ENCODE measurements at regions not wholly inside any gene's neighbourhood (a gene's known extent, or its start where the extent isn't known, plus 50 kb on each side); places are given as distances from the start of the nearest gene placed in this dataset.
"Not testable (repeated sequence)": the region's sequence is repeated elsewhere in the genome, so short reads cannot be mapped to it uniquely, and the experiment has no call there.

GRCh38 chr2:139544186-139544851 is 764.1 kb upstream of the NXPH2 start:
- 93% methylated on average over 3 of the region's 3 CpGs for WGBS (ENCODE audit: insufficient coverage)

GRCh38 chr2:139538332-139539020 is 758.3 kb upstream of the NXPH2 start:
- CTCF ChIA-PET; H3K4me3 ChIP-seq (ENCODE audit: control insufficient read depth in 1 of 7, extremely low read depth in 1 of 7, insufficient read depth in 4 of 7, low read depth in 2 of 7, low read length in 6 of 7); DNase-seq; H3K36me3 ChIP-seq (ENCODE audit: control insufficient read depth in 4 of 4, insufficient read depth in 4 of 4, low read length in 3 of 4); H3K4me1 ChIP-seq (ENCODE audit: control extremely low read depth in 1 of 4, control insufficient read depth in 4 of 4, insufficient read depth in 4 of 4, low read length in 3 of 4); H3K27me3 ChIP-seq (replicated peaks in 2 of 5; ENCODE audit: control insufficient read depth in 4 of 5, insufficient read depth in 5 of 5, low read length in 4 of 5); POLR2A ChIA-PET; H3K27ac ChIP-seq (ENCODE audit: insufficient read depth in 1 of 2, low read depth in 1 of 2, low read length in 2 of 2, poor library complexity in 1 of 2, severe bottlenecking in 2 of 2); H3K9me3 ChIP-seq (ENCODE audit: control extremely low read depth in 1 of 5, control insufficient read depth in 4 of 5, insufficient read depth in 2 of 5, low read depth in 1 of 5, low read length in 4 of 5): not testable (repeated sequence)
- 90% methylated on average over 13 of the region's 21 CpGs for WGBS (ENCODE audit: insufficient coverage)

More at GRCh38 chr2:139544186-139544851, 764.1 kb upstream of the NXPH2 start:
- POLR2A ChIA-PET = no interaction called here
- H3K4me1 ChIP-seq (ENCODE audit: control extremely low read depth in 1 of 4, control insufficient read depth in 4 of 4, insufficient read depth in 4 of 4, low read length in 3 of 4) = no peaks in the 10 kb centered on the region
- no peak overlapping the region for H3K27ac ChIP-seq (ENCODE audit: insufficient read depth in 1 of 2, low read depth in 1 of 2, low read length in 2 of 2, poor library complexity in 1 of 2, severe bottlenecking in 2 of 2)
- no peak overlapping the region for H3K4me3 ChIP-seq (ENCODE audit: control insufficient read depth in 1 of 7, extremely low read depth in 1 of 7, insufficient read depth in 4 of 7, low read depth in 2 of 7, low read length in 6 of 7)
- CTCF ChIA-PET = no interaction called here
- no peaks in the 10 kb centered on the region for H3K27me3 ChIP-seq (replicated peaks in 2 of 5; ENCODE audit: control insufficient read depth in 4 of 5, insufficient read depth in 5 of 5, low read length in 4 of 5)
- no peak for DNase-seq
- no peaks in the 10 kb centered on the region for H3K36me3 ChIP-seq (ENCODE audit: control insufficient read depth in 4 of 4, insufficient read depth in 4 of 4, low read length in 3 of 4)
- H3K9me3 ChIP-seq (ENCODE audit: control extremely low read depth in 1 of 5, control insufficient read depth in 4 of 5, insufficient read depth in 2 of 5, low read depth in 1 of 5, low read length in 4 of 5) = peaks cover 0 to 1% (median 0%) of the 10 kb centered on the region in 5 experiments

- POLR2A ChIA-PET = no interaction called here
- no peak overlapping the region for H3K27ac ChIP-seq (ENCODE audit: insufficient read depth in 1 of 2, low read depth in 1 of 2, low read length in 2 of 2, poor library complexity in 1 of 2, severe bottlenecking in 2 of 2)
- 83% methylated on average over 1 of the region's 3 CpGs for WGBS (ENCODE audit: insufficient coverage)
- no peaks in the 10 kb centered on the region for H3K36me3 ChIP-seq (ENCODE audit: control insufficient read depth in 4 of 4, insufficient read depth in 4 of 4, low read length in 3 of 4)
- no peaks in the 10 kb centered on the region for H3K9me3 ChIP-seq (ENCODE audit: control extremely low read depth in 1 of 5, control insufficient read depth in 4 of 5, insufficient read depth in 2 of 5, low read depth in 1 of 5, low read length in 4 of 5)
- H3K4me1 ChIP-seq (ENCODE audit: control extremely low read depth in 1 of 4, control insufficient read depth in 4 of 4, insufficient read depth in 4 of 4, low read length in 3 of 4) = no peaks in the 10 kb centered on the region
- no peak overlapping the region for H3K4me3 ChIP-seq (ENCODE audit: control insufficient read depth in 1 of 7, extremely low read depth in 1 of 7, insufficient read depth in 4 of 7, low read depth in 2 of 7, low read length in 6 of 7)
- CTCF ChIA-PET = no interaction called here
- no peaks in the 10 kb centered on the region for H3K27me3 ChIP-seq (replicated peaks in 2 of 5; ENCODE audit: control insufficient read depth in 4 of 5, insufficient read depth in 5 of 5, low read length in 4 of 5)
- no peak for DNase-seq
Measured at GRCh38 chr2:139529080-139529479, 748.9 kb upstream of the NXPH2 start.

GRCh38 chr2:139526781-139527180 is 746.6 kb upstream of the NXPH2 start:
- no peaks in the 10 kb centered on the region for H3K27me3 ChIP-seq (replicated peaks in 2 of 5; ENCODE audit: control insufficient read depth in 4 of 5, insufficient read depth in 5 of 5, low read length in 4 of 5)
- CTCF ChIA-PET = no interaction called here
- H3K27ac ChIP-seq (ENCODE audit: insufficient read depth in 1 of 2, low read depth in 1 of 2, low read length in 2 of 2, poor library complexity in 1 of 2, severe bottlenecking in 2 of 2) = no peak overlapping the region
- H3K4me1 ChIP-seq (ENCODE audit: control extremely low read depth in 1 of 4, control insufficient read depth in 4 of 4, insufficient read depth in 4 of 4, low read length in 3 of 4) = no peaks in the 10 kb centered on the region
- no peaks in the 10 kb centered on the region for H3K36me3 ChIP-seq (ENCODE audit: control insufficient read depth in 4 of 4, insufficient read depth in 4 of 4, low read length in 3 of 4)
- no peak overlapping the region for H3K4me3 ChIP-seq (ENCODE audit: control insufficient read depth in 1 of 7, extremely low read depth in 1 of 7, insufficient read depth in 4 of 7, low read depth in 2 of 7, low read length in 6 of 7)
- WGBS (ENCODE audit: insufficient coverage) = no CpG with 5 or more reads among the region's 1 CpG
- POLR2A ChIA-PET = no interaction called here
- DNase-seq = no peak
- H3K9me3 ChIP-seq (ENCODE audit: control extremely low read depth in 1 of 5, control insufficient read depth in 4 of 5, insufficient read depth in 2 of 5, low read depth in 1 of 5, low read length in 4 of 5) = no peaks in the 10 kb centered on the region

- H3K9me3 ChIP-seq (ENCODE audit: control extremely low read depth in 1 of 5, control insufficient read depth in 4 of 5, insufficient read depth in 2 of 5, low read depth in 1 of 5, low read length in 4 of 5) = no peaks in the 10 kb centered on the region
- no peak for DNase-seq
- CTCF ChIA-PET = no interaction called here
- 100% methylated on average over 3 of the region's 5 CpGs for WGBS (ENCODE audit: insufficient coverage)
- no peaks in the 10 kb centered on the region for H3K4me1 ChIP-seq (ENCODE audit: control extremely low read depth in 1 of 4, control insufficient read depth in 4 of 4, insufficient read depth in 4 of 4, low read length in 3 of 4)
- H3K36me3 ChIP-seq (ENCODE audit: control insufficient read depth in 4 of 4, insufficient read depth in 4 of 4, low read length in 3 of 4) = no peaks in the 10 kb centered on the region
- H3K27me3 ChIP-seq (replicated peaks in 2 of 5; ENCODE audit: control insufficient read depth in 4 of 5, insufficient read depth in 5 of 5, low read length in 4 of 5) = no peaks in the 10 kb centered on the region
- no peak overlapping the region for H3K27ac ChIP-seq (ENCODE audit: insufficient read depth in 1 of 2, low read depth in 1 of 2, low read length in 2 of 2, poor library complexity in 1 of 2, severe bottlenecking in 2 of 2)
- H3K4me3 ChIP-seq (ENCODE audit: control insufficient read depth in 1 of 7, extremely low read depth in 1 of 7, insufficient read depth in 4 of 7, low read depth in 2 of 7, low read length in 6 of 7) = no peak overlapping the region
- POLR2A ChIA-PET = no interaction called here
Measured at GRCh38 chr2:139518321-139518720, 738.1 kb upstream of the NXPH2 start.

- H3K4me1 ChIP-seq (ENCODE audit: control extremely low read depth in 1 of 4, control insufficient read depth in 4 of 4, insufficient read depth in 4 of 4, low read length in 3 of 4) = no peaks in the 10 kb centered on the region
- POLR2A ChIA-PET = no interaction called here
- H3K36me3 ChIP-seq (ENCODE audit: control insufficient read depth in 4 of 4, insufficient read depth in 4 of 4, low read length in 3 of 4) = no peaks in the 10 kb centered on the region
- H3K9me3 ChIP-seq (ENCODE audit: control extremely low read depth in 1 of 5, control insufficient read depth in 4 of 5, insufficient read depth in 2 of 5, low read depth in 1 of 5, low read length in 4 of 5) = no peaks in the 10 kb centered on the region
- no peaks in the 10 kb centered on the region for H3K27me3 ChIP-seq (replicated peaks in 2 of 5; ENCODE audit: control insufficient read depth in 4 of 5, insufficient read depth in 5 of 5, low read length in 4 of 5)
- no peak overlapping the region for H3K4me3 ChIP-seq (ENCODE audit: control insufficient read depth in 1 of 7, extremely low read depth in 1 of 7, insufficient read depth in 4 of 7, low read depth in 2 of 7, low read length in 6 of 7)
- no peak overlapping the region for H3K27ac ChIP-seq (ENCODE audit: insufficient read depth in 1 of 2, low read depth in 1 of 2, low read length in 2 of 2, poor library complexity in 1 of 2, severe bottlenecking in 2 of 2)
- CTCF ChIA-PET = no interaction called here
- no peak for DNase-seq
- WGBS (ENCODE audit: insufficient coverage) = 73% methylated on average over 1 of the region's 5 CpGs
Measured at GRCh38 chr2:139514951-139515350, 734.8 kb upstream of the NXPH2 start.

- Histone ChIP-seq H3K4me3 (ENCODE audit: control insufficient read depth in 1 of 7, extremely low read depth in 1 of 7, insufficient read depth in 4 of 7, low read depth in 2 of 7, low read length in 6 of 7) (no peak overlapping the region), H3K27me3 (replicated peaks in 2 of 5; ENCODE audit: control insufficient read depth in 4 of 5, insufficient read depth in 5 of 5, low read length in 4 of 5) (no peaks in the 10 kb centered on the region), H3K36me3 (ENCODE audit: control insufficient read depth in 4 of 4, insufficient read depth in 4 of 4, low read length in 3 of 4) (no peaks in the 10 kb centered on the region), H3K27ac (ENCODE audit: insufficient read depth in 1 of 2, low read depth in 1 of 2, low read length in 2 of 2, poor library complexity in 1 of 2, severe bottlenecking in 2 of 2) (no peak overlapping the region), H3K9me3 (ENCODE audit: control extremely low read depth in 1 of 5, control insufficient read depth in 4 of 5, insufficient read depth in 2 of 5, low read depth in 1 of 5, low read length in 4 of 5) (no peaks in the 10 kb centered on the region), H3K4me1 (ENCODE audit: control extremely low read depth in 1 of 4, control insufficient read depth in 4 of 4, insufficient read depth in 4 of 4, low read length in 3 of 4) (no peaks in the 10 kb centered on the region)
- DNase-seq = no peak
- ChIA-PET POLR2A (no interaction called here), CTCF (no interaction called here)
- no CpG with 5 or more reads among the region's 3 CpGs for WGBS (ENCODE audit: insufficient coverage)
Measured at GRCh38 chr2:139495851-139496250, 715.7 kb upstream of the NXPH2 start.
